NT2/D1 (cell line): ENCODE measurements at regions not wholly inside any gene's neighbourhood (a gene's known extent, or its start where the extent isn't known, plus 50 kb on each side); places are given as distances from the start of the nearest gene placed in this dataset.

Experiments
- DNase-seq: peaks from one replicate; pipeline ENCODE4 v3.0.0-alpha.2; 2011; ENCODE audit warnings: low read depth, low spot score
- H3K27me3 ChIP-seq: 2 replicates; pipeline ENCODE4 v1.6.0; 2011; ENCODE audit warnings: mild to moderate bottlenecking; ENCODE audit not compliant: insufficient read length, insufficient read depth
- H3K36me3 ChIP-seq: 2 replicates; pipeline ENCODE4 v1.6.1; 2011; ENCODE audit warnings: mild to moderate bottlenecking, low read length, mixed read lengths; ENCODE audit not compliant: insufficient read depth, insufficient read length
- H3K4me1 ChIP-seq: 2 replicates; pipeline ENCODE4 v1.5.1; 2011; ENCODE audit not compliant: insufficient read depth, insufficient read length
- H3K4me3 ChIP-seq: 2 replicates; pipeline ENCODE4 v1.5.1; 2011; ENCODE audit warnings: low read depth; ENCODE audit not compliant: insufficient read length
- H3K9ac ChIP-seq: 2 replicates; pipeline ENCODE4 v1.6.0; 2011; ENCODE audit warnings: low read depth; ENCODE audit not compliant: insufficient read length
- H3K9me3 ChIP-seq: 2 replicates; pipeline ENCODE4 v1.5.1; 2011; ENCODE audit warnings: mild to moderate bottlenecking, low read length; ENCODE audit not compliant: insufficient read depth
- SUZ12 ChIP-seq: IDR thresholded peaks from 2 replicates; pipeline ENCODE4 v1.6.1; 2011; ENCODE audit not compliant: insufficient read length, insufficient read depth; ENCODE audit errors: extremely low read depth
- YY1 ChIP-seq: IDR thresholded peaks from 2 replicates; pipeline ENCODE4 v1.6.1; 2011; ENCODE audit not compliant: insufficient read length, insufficient read depth
- ZNF274 ChIP-seq: IDR thresholded peaks from 2 replicates; pipeline ENCODE4 v1.6.1; 2011; ENCODE audit warnings: mild to moderate bottlenecking, low read depth, low read length

- no peaks in the 10 kb centered on the region for H3K27me3 ChIP-seq
- no peaks in the 10 kb centered on the region for H3K36me3 ChIP-seq
- H3K4me1 ChIP-seq, result no peaks in the 10 kb centered on the region
- no peak for DNase-seq
- H3K9me3 ChIP-seq, result peaks cover 6% of the 10 kb centered on the region
- H3K4me3 ChIP-seq, result no peak overlapping the region
- no peak for TF ChIP-seq YY1
- TF ChIP-seq ZNF274, result no peak
- no peak for TF ChIP-seq SUZ12
- H3K9ac ChIP-seq, result no peak overlapping the region
Observed at GRCh38 chr9:87229108-87229507, 268.6 kb upstream of the DAPK1 start.

GRCh38 chr9:87233431-87233830 lies 264.2 kb upstream of the DAPK1 start:
- no peaks in the 10 kb centered on the region for H3K36me3 ChIP-seq
- no peak for DNase-seq
- H3K9me3 ChIP-seq, result peaks cover 6% of the 10 kb centered on the region
- H3K27me3 ChIP-seq, result no peaks in the 10 kb centered on the region
- H3K9ac ChIP-seq, result no peak overlapping the region
- no peak overlapping the region for H3K4me3 ChIP-seq
- TF ChIP-seq ZNF274 (no peak), YY1 (no peak), SUZ12 (no peak)
- no peaks in the 10 kb centered on the region for H3K4me1 ChIP-seq

GRCh38 chr9:87233899-87234455 lies 263.7 kb upstream of the DAPK1 start:
- Histone ChIP-seq H3K4me3 (no peak overlapping the region), H3K4me1 (no peaks in the 10 kb centered on the region), H3K9ac (no peak overlapping the region), H3K36me3 (no peaks in the 10 kb centered on the region), H3K9me3 (peaks cover 6% of the 10 kb centered on the region), H3K27me3 (no peaks in the 10 kb centered on the region)
- TF ChIP-seq ZNF274, result no peak
- TF ChIP-seq YY1, result no peak
- no peak for TF ChIP-seq SUZ12
- no peak for DNase-seq

GRCh38 chr9:87234854-87235253 lies 262.8 kb upstream of the DAPK1 start:
- H3K9ac ChIP-seq, result no peak overlapping the region
- H3K4me1 ChIP-seq, result no peaks in the 10 kb centered on the region
- no peaks in the 10 kb centered on the region for H3K27me3 ChIP-seq
- H3K9me3 ChIP-seq, result peaks cover 6% of the 10 kb centered on the region
- TF ChIP-seq SUZ12, result no peak
- no peak for TF ChIP-seq ZNF274
- no peak for TF ChIP-seq YY1
- H3K36me3 ChIP-seq, result no peaks in the 10 kb centered on the region
- H3K4me3 ChIP-seq, result no peak overlapping the region
- DNase-seq, result no peak

GRCh38 chr9:87236546-87236945 lies 261.1 kb upstream of the DAPK1 start:
- H3K27me3 ChIP-seq, result no peaks in the 10 kb centered on the region
- TF ChIP-seq YY1 (no peak), ZNF274 (no peak), SUZ12 (no peak)
- H3K4me1 ChIP-seq, result no peaks in the 10 kb centered on the region
- no peaks in the 10 kb centered on the region for H3K36me3 ChIP-seq
- no peak overlapping the region for H3K4me3 ChIP-seq
- H3K9ac ChIP-seq, result no peak overlapping the region
- DNase-seq, result no peak
- peaks cover 3% of the 10 kb centered on the region for H3K9me3 ChIP-seq

GRCh38 chr9:87237336-87237735 lies 260.3 kb upstream of the DAPK1 start:
- Histone ChIP-seq H3K4me3 (no peak overlapping the region), H3K27me3 (no peaks in the 10 kb centered on the region), H3K9ac (no peak overlapping the region), H3K9me3 (no peaks in the 10 kb centered on the region), H3K4me1 (no peaks in the 10 kb centered on the region), H3K36me3 (no peaks in the 10 kb centered on the region)
- DNase-seq, result no peak
- TF ChIP-seq YY1 (no peak), ZNF274 (no peak), SUZ12 (no peak)

GRCh38 chr9:87238545-87238944 lies 259.1 kb upstream of the DAPK1 start:
- Histone ChIP-seq H3K4me3 (no peak overlapping the region), H3K9ac (no peak overlapping the region), H3K9me3 (no peaks in the 10 kb centered on the region), H3K27me3 (no peaks in the 10 kb centered on the region), H3K4me1 (no peaks in the 10 kb centered on the region), H3K36me3 (no peaks in the 10 kb centered on the region)
- no peak for DNase-seq
- TF ChIP-seq YY1 (no peak), ZNF274 (no peak), SUZ12 (no peak)

- H3K4me3 ChIP-seq, result no peak overlapping the region
- no peak for DNase-seq
- no peaks in the 10 kb centered on the region for H3K27me3 ChIP-seq
- no peaks in the 10 kb centered on the region for H3K9me3 ChIP-seq
- H3K9ac ChIP-seq, result no peak overlapping the region
- no peaks in the 10 kb centered on the region for H3K36me3 ChIP-seq
- H3K4me1 ChIP-seq, result no peaks in the 10 kb centered on the region
- no peak for TF ChIP-seq YY1
- TF ChIP-seq SUZ12, result no peak
- TF ChIP-seq ZNF274, result no peak
Observed at GRCh38 chr9:87239312-87239711, 258.4 kb upstream of the DAPK1 start.
